ENCODE measurements at regions not wholly inside any gene's neighbourhood (a gene's known extent, or its start where the extent isn't known, plus 50 kb on each side); places are given as distances from the start of the nearest gene placed in this dataset.

GRCh38 chr12:46087916-46088439 lies 97.6 kb upstream of the SCAF11 start:
- TF ChIP-seq, protein P1, sequence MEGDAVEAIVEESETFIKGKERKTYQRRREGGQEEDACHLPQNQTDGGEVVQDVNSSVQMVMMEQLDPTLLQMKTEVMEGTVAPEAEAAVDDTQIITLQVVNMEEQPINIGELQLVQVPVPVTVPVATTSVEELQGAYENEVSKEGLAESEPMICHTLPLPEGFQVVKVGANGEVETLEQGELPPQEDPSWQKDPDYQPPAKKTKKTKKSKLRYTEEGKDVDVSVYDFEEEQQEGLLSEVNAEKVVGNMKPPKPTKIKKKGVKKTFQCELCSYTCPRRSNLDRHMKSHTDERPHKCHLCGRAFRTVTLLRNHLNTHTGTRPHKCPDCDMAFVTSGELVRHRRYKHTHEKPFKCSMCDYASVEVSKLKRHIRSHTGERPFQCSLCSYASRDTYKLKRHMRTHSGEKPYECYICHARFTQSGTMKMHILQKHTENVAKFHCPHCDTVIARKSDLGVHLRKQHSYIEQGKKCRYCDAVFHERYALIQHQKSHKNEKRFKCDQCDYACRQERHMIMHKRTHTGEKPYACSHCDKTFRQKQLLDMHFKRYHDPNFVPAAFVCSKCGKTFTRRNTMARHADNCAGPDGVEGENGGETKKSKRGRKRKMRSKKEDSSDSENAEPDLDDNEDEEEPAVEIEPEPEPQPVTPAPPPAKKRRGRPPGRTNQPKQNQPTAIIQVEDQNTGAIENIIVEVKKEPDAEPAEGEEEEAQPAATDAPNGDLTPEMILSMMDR (IDR thresholded peaks at IDR 0.05): no peak
- no peak for TF ChIP-seq POLR2A (IDR thresholded peaks at IDR 0.05)

Measured in right lobe of liver (tissue), 4 donors.